GM18858 (cell line): ENCODE measurements at regions not wholly inside any gene's neighbourhood (a gene's known extent, or its start where the extent isn't known, plus 50 kb on each side); places are given as distances from the start of the nearest gene placed in this dataset.
"Not testable (repeated sequence)": the region's sequence is repeated elsewhere in the genome, so short reads cannot be mapped to it uniquely, and the experiment has no call there.

ENCODE experiments used
- ATAC-seq: cut with Tn5 transposase; IDR thresholded peaks from one replicate; pipeline ENCODE4 v1.9.1; 2021; ENCODE audit not compliant: unreplicated experiment

DNA sequence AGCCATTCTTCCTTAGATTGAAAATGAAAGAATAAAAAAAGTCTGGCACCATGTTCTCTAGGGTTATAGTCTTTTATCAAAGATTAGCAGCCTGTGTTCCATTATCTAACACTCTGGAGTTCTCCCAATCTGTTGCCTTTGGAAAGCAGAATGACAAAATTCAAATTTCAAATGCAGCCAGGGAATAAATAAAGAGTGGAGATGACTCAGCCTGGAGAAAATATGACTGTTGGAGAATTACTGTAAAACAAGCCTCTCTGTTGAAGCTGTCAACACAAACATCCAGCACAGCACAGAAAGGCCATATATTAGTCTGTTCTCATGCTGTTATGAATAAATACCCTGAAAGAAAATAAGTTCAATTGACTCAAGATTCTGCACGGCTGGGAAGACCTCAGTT is 650.5 kb upstream of the SLC10A2 start:
- no peak for ATAC-seq

DNA sequence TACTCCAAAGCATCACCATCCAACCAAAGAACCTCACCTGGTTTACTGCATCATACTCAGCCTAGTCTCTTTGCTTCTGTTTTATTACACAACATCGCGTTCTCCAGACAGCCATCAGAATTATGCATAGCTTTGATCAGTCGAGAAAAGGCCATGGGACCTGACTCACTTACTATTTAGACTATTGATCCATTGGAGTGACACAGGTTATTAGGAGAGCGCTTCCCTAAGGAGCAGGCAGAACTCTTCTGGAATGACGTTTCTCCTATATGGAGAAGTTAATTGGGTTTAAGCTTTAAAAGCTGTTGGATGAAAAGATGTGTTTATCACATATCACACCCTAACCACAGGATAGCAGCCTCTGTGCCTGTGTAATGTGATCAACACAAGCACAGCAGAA is 649.1 kb upstream of the SLC10A2 start:
- ATAC-seq: no peak

DNA sequence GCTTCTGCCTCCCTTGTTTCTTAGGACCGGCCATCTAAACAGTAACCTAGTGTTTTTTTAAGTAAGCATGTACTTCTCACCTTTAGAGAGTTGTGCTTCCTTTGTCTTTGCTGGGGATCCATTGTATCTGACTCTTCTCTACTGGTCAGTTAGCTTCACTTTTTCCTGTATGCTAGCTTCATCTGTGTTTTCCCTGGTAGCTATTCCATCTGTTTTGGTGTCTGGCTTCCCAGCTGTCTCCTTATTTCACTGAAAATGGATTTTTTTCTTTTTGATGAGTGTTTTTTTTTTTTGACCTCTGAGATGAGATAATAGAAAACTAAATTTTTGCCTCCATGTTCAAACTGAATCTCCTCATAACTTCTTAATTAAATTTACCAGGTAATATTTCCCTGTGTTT is 637.0 kb upstream of the SLC10A2 start:
- ATAC-seq: no peak

GRCh38 chr13:103698000-103698399 is 631.8 kb upstream of the SLC10A2 start:
- ATAC-seq: no peak

GRCh38 chr13:103695320-103695719 is 629.1 kb upstream of the SLC10A2 start:
- ATAC-seq: no peak

- no peak for ATAC-seq
Observed at GRCh38 chr13:103694471-103694870, 628.3 kb upstream of the SLC10A2 start.

GRCh38 chr13:103694033-103694432 is 627.8 kb upstream of the SLC10A2 start:
- ATAC-seq: no peak

- ATAC-seq: no peak
Observed at GRCh38 chr13:103692442-103692841, 626.2 kb upstream of the SLC10A2 start.

GRCh38 chr13:103676329-103676728 is 610.1 kb upstream of the SLC10A2 start:
- ATAC-seq: no peak

- ATAC-seq: no peak
Observed at GRCh38 chr13:103671547-103671946, 605.3 kb upstream of the SLC10A2 start.

DNA sequence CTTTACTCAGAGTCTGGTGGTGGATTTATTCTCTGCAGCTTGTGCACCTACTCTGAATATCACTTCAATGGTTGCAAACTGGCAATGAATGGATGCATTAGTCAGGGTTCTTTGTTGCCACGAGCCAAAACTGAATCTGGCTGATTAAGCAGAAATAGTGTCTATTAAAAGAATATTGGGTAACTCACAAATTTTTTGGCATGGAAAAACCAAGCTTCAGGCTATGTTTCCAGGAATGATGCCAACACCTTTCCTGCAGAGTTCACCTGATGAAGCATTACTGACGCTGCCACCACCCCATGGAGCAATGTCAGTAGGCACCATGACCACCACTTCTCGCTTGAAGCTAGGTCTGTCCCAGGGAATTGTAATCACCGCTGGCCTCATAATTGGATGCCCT is 597.8 kb upstream of the SLC10A2 start:
- no peak for ATAC-seq

GRCh38 chr13:103656311-103656710 is 590.1 kb upstream of the SLC10A2 start:
- ATAC-seq: no peak

- no peak for ATAC-seq
Observed at GRCh38 chr13:103640606-103641005, 574.4 kb upstream of the SLC10A2 start.

DNA sequence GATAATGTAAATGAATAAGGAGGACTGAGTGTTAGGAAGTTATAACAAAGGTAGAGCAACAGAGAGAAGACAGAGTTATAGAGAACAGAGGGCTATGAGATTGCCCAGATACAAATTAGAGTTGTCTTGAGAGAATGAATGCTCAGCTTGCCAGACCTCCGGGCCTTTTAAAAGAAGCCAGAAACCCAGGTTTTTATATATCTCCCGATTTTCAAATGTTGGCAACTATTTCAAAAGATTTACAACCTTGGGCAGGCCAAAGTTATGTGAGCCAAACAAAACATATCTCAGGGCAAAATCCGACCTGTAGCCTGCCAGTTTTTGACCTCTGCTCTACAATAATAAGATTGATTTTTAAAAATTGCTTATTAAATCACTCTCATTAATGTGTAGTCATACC is 573.1 kb upstream of the SLC10A2 start:
- no peak for ATAC-seq

DNA sequence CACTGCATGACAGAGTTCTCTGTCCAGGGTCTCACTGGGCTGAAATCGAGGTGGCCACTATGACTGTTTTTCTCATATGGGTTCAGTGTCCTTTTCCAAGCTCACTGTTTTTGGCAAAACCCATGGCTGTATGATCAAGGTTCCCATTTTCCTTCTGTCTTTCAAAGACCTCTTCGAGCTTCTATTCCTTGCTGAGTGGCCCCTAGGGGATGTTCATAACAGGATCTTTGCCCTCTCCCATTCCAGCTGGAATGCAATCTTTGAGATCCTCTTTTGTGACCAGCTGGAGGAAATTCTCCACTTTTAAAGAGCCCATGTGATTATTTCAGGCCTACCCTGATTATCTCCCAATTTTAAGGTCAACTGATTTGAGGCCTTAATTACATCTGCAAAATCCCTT is 572.5 kb upstream of the SLC10A2 start:
- ATAC-seq: no peak

DNA sequence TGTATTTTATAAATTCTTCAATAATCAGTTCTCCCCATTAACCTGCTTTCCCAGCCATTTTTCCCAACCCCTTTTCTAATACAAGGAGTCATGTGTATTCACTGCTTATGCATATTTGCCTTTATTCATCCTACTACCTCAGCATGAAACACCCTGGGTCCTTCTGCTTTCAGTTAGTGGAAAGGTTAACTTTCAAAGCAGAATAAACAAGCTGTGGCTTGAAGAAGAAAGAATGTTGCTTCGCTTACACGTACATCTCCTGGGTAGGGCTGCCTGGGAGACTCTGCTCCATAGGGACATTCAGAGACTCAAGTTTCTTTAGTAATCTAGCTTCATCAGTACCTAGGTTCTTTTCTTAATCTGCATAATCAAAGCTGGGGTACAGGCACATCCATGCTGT is 567.8 kb upstream of the SLC10A2 start:
- no peak for ATAC-seq

GRCh38 chr13:103625194-103625593 is 559.0 kb upstream of the SLC10A2 start:
- ATAC-seq: no peak

GRCh38 chr13:103618151-103618550 is 551.9 kb upstream of the SLC10A2 start:
- ATAC-seq: no peak

GRCh38 chr13:103615771-103616170 is 549.6 kb upstream of the SLC10A2 start:
- no peak for ATAC-seq

GRCh38 chr13:103614761-103615160 is 548.5 kb upstream of the SLC10A2 start:
- ATAC-seq: no peak

DNA sequence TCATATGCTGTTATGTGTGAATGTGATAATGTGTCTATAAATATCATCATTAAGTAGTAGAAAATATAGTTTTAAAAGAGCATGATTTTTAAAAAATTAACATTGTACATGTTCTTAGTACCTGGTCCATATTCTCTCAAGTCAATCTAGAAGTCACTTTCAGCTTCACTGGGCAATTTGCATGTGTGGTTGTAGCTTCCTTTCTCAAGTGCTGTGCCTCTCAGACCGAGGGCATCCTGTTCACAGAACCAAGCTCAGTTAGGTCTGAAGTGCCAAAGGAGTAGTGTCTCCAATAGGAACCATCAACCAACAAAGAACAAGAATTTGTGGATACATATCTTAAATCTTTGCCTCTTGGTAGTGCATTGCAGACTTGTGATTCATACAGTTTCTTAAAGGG is 541.8 kb upstream of the SLC10A2 start:
- peak; percentile 94 for ATAC-seq

- ATAC-seq: no peak
Observed at GRCh38 chr13:103605546-103606326, 539.5 kb upstream of the SLC10A2 start.

DNA sequence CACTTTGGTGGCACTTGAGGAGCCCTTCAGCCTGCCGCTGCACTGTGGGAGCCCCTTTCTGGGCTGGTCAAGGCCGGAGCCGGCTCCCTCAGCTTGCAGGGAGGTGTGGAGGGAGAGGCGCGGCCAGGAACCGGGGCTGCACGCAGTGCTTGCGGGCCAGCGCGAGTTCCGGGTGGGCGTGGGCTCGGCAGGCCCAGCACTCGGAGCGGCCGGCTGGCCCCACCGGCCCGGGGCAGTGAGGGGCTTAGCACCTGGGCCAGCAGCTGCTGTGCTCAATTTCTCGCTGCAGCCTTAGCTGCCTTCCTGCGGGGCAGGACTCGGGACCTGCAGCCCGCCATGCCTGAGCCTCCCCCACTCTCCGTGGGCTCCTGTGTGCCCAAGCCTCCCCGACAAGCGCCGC is 533.7 kb upstream of the SLC10A2 start:
- not testable (repeated sequence) for ATAC-seq
